Astrocyte of the spinal cord (primary cell): ENCODE measurements at regions not wholly inside any gene's neighbourhood (a gene's known extent, or its start where the extent isn't known, plus 50 kb on each side); places are given as distances from the start of the nearest gene placed in this dataset.

Experiments used
- DNase-seq: peaks from one replicate; pipeline ENCODE4 v3.0.0; 2011; ENCODE audit warnings: low read depth, low spot score
- H3K4me3 ChIP-seq: 2 replicates; pipeline ENCODE4 v1.5.1; 2011; ENCODE audit warnings: low read depth, mild to moderate bottlenecking, low read length, moderate library complexity
- in situ Hi-C: cut with HindIII; loops from 2 replicates; pipeline ENCODE4 v1.10.0; 2017; ENCODE audit warnings: low sequenced_read_pairs
- TF ChIP-seq, protein P1 (sequence below): IDR thresholded peaks from 2 replicates; pipeline ENCODE4 v1.5.1; 2012; ENCODE audit warnings: low read depth, mild to moderate bottlenecking, low read length, inconsistent platforms

GRCh38 chr4:19262467-19262866, 989.2 kb upstream of the SLIT2 start:
- TF ChIP-seq, protein P1, sequence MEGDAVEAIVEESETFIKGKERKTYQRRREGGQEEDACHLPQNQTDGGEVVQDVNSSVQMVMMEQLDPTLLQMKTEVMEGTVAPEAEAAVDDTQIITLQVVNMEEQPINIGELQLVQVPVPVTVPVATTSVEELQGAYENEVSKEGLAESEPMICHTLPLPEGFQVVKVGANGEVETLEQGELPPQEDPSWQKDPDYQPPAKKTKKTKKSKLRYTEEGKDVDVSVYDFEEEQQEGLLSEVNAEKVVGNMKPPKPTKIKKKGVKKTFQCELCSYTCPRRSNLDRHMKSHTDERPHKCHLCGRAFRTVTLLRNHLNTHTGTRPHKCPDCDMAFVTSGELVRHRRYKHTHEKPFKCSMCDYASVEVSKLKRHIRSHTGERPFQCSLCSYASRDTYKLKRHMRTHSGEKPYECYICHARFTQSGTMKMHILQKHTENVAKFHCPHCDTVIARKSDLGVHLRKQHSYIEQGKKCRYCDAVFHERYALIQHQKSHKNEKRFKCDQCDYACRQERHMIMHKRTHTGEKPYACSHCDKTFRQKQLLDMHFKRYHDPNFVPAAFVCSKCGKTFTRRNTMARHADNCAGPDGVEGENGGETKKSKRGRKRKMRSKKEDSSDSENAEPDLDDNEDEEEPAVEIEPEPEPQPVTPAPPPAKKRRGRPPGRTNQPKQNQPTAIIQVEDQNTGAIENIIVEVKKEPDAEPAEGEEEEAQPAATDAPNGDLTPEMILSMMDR = no peak

GRCh38 chr4:19260346-19260745, 991.4 kb upstream of the SLIT2 start:
- no peak for DNase-seq
- TF ChIP-seq, protein P1 = no peak
- in situ Hi-C loops = no loop called here

More at GRCh38 chr4:19262467-19262866, 989.2 kb upstream of the SLIT2 start:
- in situ Hi-C loops = no loop called here
- DNase-seq = peak; percentile 16
- H3K4me3 ChIP-seq = no peak overlapping the region

GRCh38 chr4:19259920-19260319, 991.8 kb upstream of the SLIT2 start:
- DNase-seq = no peak
- TF ChIP-seq, protein P1 = no peak
- no peak overlapping the region for H3K4me3 ChIP-seq
- in situ Hi-C loops = no loop called here

More at GRCh38 chr4:19260346-19260745, 991.4 kb upstream of the SLIT2 start:
- no peak overlapping the region for H3K4me3 ChIP-seq

DNA sequence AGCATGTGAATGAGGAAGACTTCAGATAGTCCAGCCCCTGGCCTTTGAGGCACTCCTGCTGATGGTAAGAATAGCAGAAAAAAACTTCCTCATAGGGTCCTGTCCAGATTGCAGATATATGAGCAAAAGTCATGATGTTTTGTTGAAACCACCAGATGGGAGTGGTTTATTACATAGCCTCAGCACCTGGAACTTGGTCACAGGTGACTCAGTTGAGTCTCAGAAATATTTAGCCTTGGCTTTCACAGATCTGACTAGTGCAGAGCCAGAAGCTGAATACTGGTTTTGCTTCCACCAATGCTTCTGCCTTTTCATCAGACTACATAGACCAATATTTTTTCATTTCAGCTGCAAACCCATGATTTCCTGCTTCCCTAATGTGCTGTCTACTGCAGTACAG, 994.9 kb upstream of the SLIT2 start:
- TF ChIP-seq, protein P1 = no peak
- in situ Hi-C loops = no loop called here
- DNase-seq = no peak
- no peak overlapping the region for H3K4me3 ChIP-seq

- TF ChIP-seq, protein P1 = no peak
- in situ Hi-C loops = no loop called here
- H3K4me3 ChIP-seq = no peak overlapping the region
- peak; percentile 72 for DNase-seq
These were observed 997.2 kb upstream of the SLIT2 start for GRCh38 chr4:19254486-19254885.

DNA sequence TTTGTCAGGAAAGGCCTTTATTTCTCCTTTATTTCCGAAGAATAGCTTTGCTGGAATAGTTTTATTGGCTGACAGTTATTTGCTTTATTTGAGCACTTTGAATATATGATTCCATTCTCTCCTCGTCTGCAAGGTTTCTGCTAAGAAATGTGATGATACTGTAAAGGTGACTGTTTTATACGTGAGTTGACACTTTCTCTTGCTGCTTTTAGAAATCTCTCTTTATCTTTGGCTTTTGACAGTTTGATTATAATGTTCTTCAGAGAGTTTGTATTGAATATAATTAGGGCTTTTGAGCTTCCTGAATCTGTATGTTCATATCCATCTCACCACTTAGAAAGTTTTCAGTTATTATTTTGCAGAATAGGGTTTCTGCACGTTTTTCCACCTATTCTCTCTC, 1003.7 kb upstream of the SLIT2 start:
- no peak for DNase-seq
- H3K4me3 ChIP-seq = no peak overlapping the region
- in situ Hi-C loops = no loop called here
- TF ChIP-seq, protein P1 = no peak

- in situ Hi-C loops = no loop called here
- no peak overlapping the region for H3K4me3 ChIP-seq
- DNase-seq = no peak
- TF ChIP-seq, protein P1 = no peak
These were observed 1009.8 kb upstream of the SLIT2 start for GRCh38 chr4:19241895-19242294.
